Erythroblast (primary cell): ENCODE measurements at regions not wholly inside any gene's neighbourhood (a gene's known extent, or its start where the extent isn't known, plus 50 kb on each side); places are given as distances from the start of the nearest gene placed in this dataset.

Source experiments
- DNase-seq, 2 experiments: peaks; one replicate each; lab custom pipeline; 2025; lab: John Stamatoyannopoulos, UW
- GATA1 ChIP-seq: IDR thresholded peaks from 2 replicates; pipeline ENCODE4 v1.6.1; 2011; ENCODE audit warnings: low read depth, mild to moderate bottlenecking, control low read depth, low read length, moderate library complexity
- POLR2A ChIP-seq: IDR thresholded peaks from 2 replicates; pipeline ENCODE4 v1.6.1; 2011; ENCODE audit warnings: mild to moderate bottlenecking, low read length

GRCh38 chr10:59075576-59075975 is 100.9 kb upstream of the PHYHIPL start:
- TF ChIP-seq GATA1 (no peak), POLR2A (no peak)
- DNase-seq, result no peak

- DNase-seq, result no peak
- no peak for TF ChIP-seq POLR2A
- no peak for TF ChIP-seq GATA1
Observed at GRCh38 chr10:59077855-59078254, 98.6 kb upstream of the PHYHIPL start.

- DNase-seq, result no peak
- TF ChIP-seq POLR2A, result no peak
- no peak for TF ChIP-seq GATA1
Observed at GRCh38 chr10:59078978-59079377, 97.5 kb upstream of the PHYHIPL start.

- TF ChIP-seq GATA1 (no peak), POLR2A (no peak)
- no peak for DNase-seq
Observed at GRCh38 chr10:59079386-59080226, 96.8 kb upstream of the PHYHIPL start.

GRCh38 chr10:59082249-59082648 is 94.2 kb upstream of the PHYHIPL start:
- TF ChIP-seq GATA1, result no peak
- TF ChIP-seq POLR2A, result no peak
- no peak for DNase-seq

GRCh38 chr10:59085054-59085453 is 91.4 kb upstream of the PHYHIPL start:
- TF ChIP-seq GATA1 (no peak), POLR2A (no peak)
- DNase-seq, result no peak

GRCh38 chr10:59085711-59086502 is 90.5 kb upstream of the PHYHIPL start:
- TF ChIP-seq POLR2A (no peak), GATA1 (no peak)

GRCh38 chr10:59087486-59087885 is 89.0 kb upstream of the PHYHIPL start:
- no peak for DNase-seq

More at GRCh38 chr10:59085711-59086502, 90.5 kb upstream of the PHYHIPL start:
- DNase-seq, result no peak

GRCh38 chr10:59088912-59089573 is 87.4 kb upstream of the PHYHIPL start:
- DNase-seq, result no peak
- TF ChIP-seq GATA1 (no peak), POLR2A (no peak)

More at GRCh38 chr10:59087486-59087885, 89.0 kb upstream of the PHYHIPL start:
- TF ChIP-seq GATA1 (no peak), POLR2A (no peak)

- TF ChIP-seq POLR2A, result no peak
- no peak for TF ChIP-seq GATA1
- DNase-seq, result no peak
Observed at GRCh38 chr10:59090817-59091622, 85.4 kb upstream of the PHYHIPL start.

- DNase-seq, result no peak
- TF ChIP-seq GATA1 (no peak), POLR2A (no peak)
Observed at GRCh38 chr10:59093461-59093860, 83.0 kb upstream of the PHYHIPL start.

GRCh38 chr10:59096631-59097030 is 79.8 kb upstream of the PHYHIPL start:
- DNase-seq, result no peak

GRCh38 chr10:59098387-59098786 is 78.1 kb upstream of the PHYHIPL start:
- TF ChIP-seq POLR2A (no peak), GATA1 (no peak)
- DNase-seq, result no peak

More at GRCh38 chr10:59096631-59097030, 79.8 kb upstream of the PHYHIPL start:
- TF ChIP-seq GATA1, result no peak
- no peak for TF ChIP-seq POLR2A
